Stimulated activated naive CD8-positive, alpha-beta T cell treated with anti-CD3 and anti-CD28 coated beads, Interleukin-15, Interleukin-2, amounts not matched to agents 100 U/mL and 50 U/mL, for 24 hours (primary cell): ENCODE measurements at regions not wholly inside any gene's neighbourhood (a gene's known extent, or its start where the extent isn't known, plus 50 kb on each side); places are given as distances from the start of the nearest gene placed in this dataset.

Experiments used
- ATAC-seq: fragments of 150-1000 bp; cut with Tn5 transposase; one replicate; pipeline ENCODE4 v1.10.0; 2021
- DNase-seq: peaks from one replicate; pipeline ENCODE4 v3.0.0; 2021

- ATAC-seq = no peak
Observed at GRCh38 chr1:39085174-39085573, 59.0 kb downstream of the NDUFS5 start.

GRCh38 chr1:39086386-39086785 lies 60.2 kb downstream of the NDUFS5 start:
- ATAC-seq = no peak
- no peak for DNase-seq

More at GRCh38 chr1:39085174-39085573, 59.0 kb downstream of the NDUFS5 start:
- no peak for DNase-seq

- ATAC-seq (no peak), DNase-seq (no peak)
Observed at GRCh38 chr1:39086865-39087409, 60.8 kb downstream of the NDUFS5 start.

GRCh38 chr1:39087435-39087834 lies 61.3 kb downstream of the NDUFS5 start:
- no peak for DNase-seq
- no peak for ATAC-seq

DNA sequence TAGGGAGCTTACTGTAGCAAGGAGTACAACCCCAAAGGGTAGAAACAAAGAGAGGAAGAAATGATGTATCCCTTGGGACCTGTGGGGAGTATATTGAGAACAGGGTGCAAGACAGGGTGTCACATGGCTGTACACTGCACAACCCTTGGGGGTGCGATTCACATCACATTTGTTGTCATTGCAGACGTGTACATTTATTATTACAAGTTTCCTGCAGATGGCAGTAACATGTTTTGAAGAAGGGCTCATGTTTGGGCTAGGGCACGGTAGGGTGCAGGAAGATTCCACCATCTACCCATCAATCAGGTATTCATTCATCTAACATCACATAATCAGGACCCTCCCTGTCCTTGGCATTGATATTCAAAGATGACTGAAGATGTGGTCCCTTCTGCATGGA lies 62.5 kb downstream of the NDUFS5 start:
- no peak for DNase-seq
- no peak for ATAC-seq

- DNase-seq (no peak), ATAC-seq (no peak)
Observed at GRCh38 chr1:39089931-39090521, 63.9 kb downstream of the NDUFS5 start.

DNA sequence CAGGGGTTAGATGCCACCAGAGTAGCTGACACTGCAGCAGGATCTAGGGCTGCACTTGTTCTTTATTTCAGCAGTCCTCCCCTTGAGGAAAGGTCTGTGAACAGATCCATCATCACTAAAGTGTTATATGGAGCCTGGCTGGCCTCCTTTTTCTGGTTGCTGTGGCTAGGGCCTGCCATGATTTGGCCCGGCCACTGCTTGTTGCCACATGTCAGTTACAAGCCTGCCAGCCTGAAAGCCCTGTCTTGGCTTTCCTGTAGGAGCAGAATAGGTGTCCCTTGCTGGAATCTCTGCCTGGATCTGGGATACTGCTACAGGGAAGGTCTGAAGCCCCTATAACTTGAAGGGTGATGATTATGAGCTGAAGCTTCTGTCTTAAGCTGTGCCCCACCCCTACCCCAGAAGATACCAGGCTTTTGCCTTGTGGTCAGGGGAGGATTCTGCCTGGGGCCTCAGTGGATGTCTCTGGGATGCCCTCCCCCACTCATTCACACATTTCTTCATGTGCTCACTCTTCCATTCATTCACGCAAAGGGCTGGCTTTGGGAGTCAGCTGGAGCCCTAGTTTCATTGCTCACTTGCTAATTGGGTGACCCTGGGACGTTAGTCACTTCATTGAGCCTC lies 64.7 kb downstream of the NDUFS5 start:
- ATAC-seq (no peak), DNase-seq (no peak)

DNA sequence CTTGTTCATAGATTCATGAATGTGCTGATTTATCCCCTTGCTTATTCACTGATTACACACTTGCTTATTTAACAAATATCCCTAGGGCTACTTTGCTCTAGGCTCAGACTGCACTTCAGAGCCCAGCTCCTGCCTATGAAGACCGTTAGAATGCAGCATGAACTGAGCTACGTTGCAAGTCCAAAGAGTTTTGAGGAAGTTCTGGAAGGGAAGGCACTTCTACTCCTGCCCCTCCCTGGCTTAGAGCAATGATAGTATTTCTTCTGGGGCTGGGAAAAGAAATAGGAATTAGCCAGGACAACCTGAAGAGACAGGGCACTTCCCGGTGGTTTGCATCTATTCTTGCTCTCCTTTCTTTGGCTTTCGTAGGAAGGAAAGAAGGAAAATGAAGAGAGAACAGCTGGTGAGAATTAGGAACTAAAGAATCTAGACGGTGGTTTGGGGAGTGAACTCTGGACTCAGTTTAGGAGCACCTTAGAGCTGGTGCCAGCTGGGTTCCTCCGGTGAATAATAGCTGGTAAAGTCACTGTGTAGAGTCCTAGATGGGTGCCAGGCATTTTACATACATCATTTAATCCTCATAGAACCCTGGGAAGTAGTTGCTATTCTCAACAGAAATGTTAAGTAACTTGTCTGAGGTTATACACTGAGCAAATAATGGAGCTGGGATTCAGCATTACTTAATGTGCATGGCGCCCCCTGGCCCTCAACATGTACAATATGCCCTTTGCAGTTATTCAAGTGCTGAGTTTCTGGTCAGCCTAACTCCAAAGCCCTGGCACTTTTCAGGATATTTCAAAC lies 65.9 kb downstream of the NDUFS5 start:
- DNase-seq = peak; percentile 65
- ATAC-seq = peak; percentile 69

GRCh38 chr1:39094685-39095084 lies 68.5 kb downstream of the NDUFS5 start:
- DNase-seq = no peak
- no peak for ATAC-seq

GRCh38 chr1:39098546-39099250 lies 72.5 kb downstream of the NDUFS5 start:
- DNase-seq (peak; percentile 58), ATAC-seq (peak; percentile 79)

GRCh38 chr1:39102537-39103327 lies 76.6 kb downstream of the NDUFS5 start:
- ATAC-seq (peak; percentile 26), DNase-seq (peak; percentile 24)

GRCh38 chr1:39103328-39104157 lies 77.4 kb downstream of the NDUFS5 start:
- DNase-seq (no peak), ATAC-seq (peak; percentile 6)

DNA sequence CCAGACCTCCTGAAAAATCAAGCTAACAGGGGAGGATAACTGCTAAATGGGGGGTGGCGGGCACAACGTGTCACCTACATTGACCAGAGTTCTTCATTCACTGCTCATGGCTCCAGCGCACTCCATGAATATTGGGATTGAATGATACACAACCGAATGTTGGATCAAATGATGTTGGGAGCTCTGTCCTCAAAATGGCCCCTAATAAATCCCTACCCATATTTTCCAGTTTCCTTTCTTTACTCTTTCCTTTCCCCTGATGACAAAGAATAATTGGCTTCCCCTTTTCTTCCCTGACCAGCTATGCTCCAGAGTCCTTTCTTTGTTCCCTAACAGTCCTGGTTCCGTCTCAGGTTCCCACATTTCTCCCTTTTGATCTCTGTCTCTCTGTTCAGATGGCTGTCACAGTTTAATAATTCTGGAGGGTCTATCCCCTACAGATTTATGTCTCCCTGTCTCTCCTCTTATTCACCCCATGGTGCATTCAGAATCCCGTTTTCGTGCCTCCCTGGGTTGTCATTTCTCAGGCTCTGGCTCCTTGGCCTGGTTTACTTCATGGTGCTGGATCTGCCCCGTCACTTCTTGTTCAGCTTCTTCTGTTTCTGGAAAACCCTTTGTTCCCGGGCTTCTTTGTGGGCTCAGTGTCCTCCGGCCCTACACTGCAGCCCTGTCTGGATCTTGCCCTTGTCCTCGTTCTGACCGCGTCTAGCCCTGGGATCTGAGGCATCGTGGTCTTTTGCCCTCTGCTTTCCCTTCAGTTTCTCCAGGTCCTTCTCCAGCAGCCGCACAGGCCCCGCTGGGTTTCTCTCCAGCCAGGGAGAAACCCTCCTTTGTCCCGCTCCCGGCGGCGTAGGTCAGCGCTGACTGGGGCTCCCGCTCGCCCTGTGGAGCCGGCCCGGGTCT lies 78.3 kb downstream of the NDUFS5 start:
- no peak for ATAC-seq

DNA sequence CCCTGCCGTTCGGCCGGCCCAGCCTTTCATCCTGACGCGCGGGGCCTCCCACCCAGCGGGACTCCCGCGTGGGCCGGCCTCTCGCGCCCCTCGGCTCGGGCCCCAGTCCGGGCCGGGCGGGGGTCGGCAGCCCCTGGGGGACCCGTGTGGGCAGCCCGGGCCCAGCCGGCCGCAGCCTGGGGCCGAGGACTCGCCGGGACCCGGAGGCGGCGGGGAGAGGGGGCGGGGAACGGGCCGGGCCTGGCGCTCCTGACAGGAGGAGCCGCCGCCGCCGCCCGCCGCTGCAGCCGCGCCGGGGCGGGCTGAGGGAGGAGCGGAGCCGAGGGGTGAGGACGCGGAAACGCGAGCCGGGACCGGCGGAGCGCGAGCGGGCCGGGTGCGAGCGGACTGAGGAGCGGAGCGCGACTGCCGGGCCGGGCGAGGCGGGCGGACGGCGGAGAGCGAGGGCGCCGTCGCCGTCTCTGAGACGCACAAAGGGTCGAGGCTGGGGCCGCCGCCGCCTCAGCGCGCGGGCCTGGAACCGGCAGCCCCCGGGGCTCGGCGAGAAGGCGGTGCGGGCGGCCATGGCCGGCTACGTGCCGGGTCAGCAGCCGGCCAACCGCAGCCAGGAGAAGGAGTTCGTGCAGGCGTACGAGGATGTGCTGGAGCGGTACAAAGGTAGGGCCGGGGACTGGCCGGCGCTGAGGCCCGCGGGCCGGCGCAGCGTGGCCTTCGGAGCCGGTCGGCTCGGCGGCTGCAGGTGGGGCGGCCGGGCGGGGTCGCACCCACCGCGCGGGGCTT lies 79.1 kb downstream of the NDUFS5 start:
- ATAC-seq = peak; percentile 68

More for the DNA sequence above, 78.3 kb downstream of the NDUFS5 start:
- DNase-seq = no peak

DNA sequence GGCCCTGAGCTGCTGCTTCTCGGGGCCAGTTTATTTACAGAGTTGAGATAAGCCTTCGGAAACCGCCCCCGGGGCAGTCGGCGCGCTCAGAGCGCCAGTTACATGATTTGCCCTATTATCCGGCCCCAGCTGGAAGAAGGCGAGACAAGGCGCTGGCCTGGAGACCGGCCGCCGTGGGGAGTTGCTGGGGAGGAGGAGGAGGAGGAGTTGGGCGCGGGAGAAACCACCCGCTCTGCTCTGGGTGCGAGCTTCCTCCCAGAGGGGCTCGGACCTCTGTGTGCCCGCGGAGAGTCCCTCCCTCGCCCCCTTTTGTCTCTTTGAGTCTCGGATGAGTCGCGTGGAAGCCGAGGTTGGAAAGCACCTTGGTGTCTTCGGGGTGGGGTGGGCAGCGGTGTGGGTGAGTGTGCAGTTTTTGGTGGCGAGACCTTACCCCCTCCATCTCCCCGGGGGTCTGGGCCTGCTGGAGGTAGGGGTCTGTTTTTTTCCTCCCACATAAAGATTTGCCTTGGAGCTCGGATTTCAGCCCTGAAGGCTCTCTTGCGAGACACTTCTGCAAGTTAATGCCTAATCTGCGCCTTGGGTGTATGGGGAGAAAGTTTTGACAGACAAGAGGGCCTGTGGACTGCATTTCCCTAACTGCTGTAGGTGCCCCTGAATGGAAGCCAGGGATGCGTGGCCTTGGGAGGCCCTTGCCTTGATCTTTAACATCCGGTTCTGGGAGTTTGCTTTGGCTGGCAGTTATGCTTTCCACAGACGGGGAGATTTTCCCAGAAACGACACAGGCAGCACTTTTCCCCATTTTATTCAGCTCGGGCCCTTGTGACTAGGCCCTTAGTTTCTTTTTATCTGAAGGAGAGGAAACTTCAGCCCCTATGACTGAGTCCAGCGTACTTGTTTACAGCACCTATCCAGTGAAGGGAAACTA lies 80.0 kb downstream of the NDUFS5 start:
- DNase-seq = peak; percentile 53
- peak; percentile 41 for ATAC-seq

More for the DNA sequence above, 79.1 kb downstream of the NDUFS5 start:
- DNase-seq = peak; percentile 72

GRCh38 chr1:39106801-39107327 lies 80.7 kb downstream of the NDUFS5 start:
- DNase-seq (no peak), ATAC-seq (no peak)
